HCT116 (cell line): ENCODE measurements at regions not wholly inside any gene's neighbourhood (a gene's known extent, or its start where the extent isn't known, plus 50 kb on each side); places are given as distances from the start of the nearest gene placed in this dataset.

Experiments
- ATAC-seq: fragments of 200-7000 bp; cut with Tn5 transposase; 2 replicates; pipeline ENCODE4 v1.9.1; 2020; ENCODE audit warnings: mild to moderate bottlenecking, moderate library complexity
- BruUV-seq: library from RNA; stranded (reverse); fragments of 400-500 nt; replicated peaks from 2 replicates; lab custom pipeline; 2021; lab: Mats Ljungman, UMichigan
- CTCF ChIA-PET: fragments of 300-600 bp; sonication (Branson Sonifier 250); formaldehyde crosslinking; loops from one replicate; lab custom pipeline; 2021; ENCODE audit warnings: antibody characterized with exemption; lab: Charles Lee
- POLR2A ChIA-PET: fragments of 300-600, 350-600 bp; sonication (Branson Sonifier 250); formaldehyde crosslinking; loops from one replicate; lab custom pipeline; 2021; ENCODE audit warnings: antibody characterized with exemption; lab: Charles Lee
- RAD21 ChIA-PET, 2 experiments: fragments of 300-600 bp; sonication (Branson Sonifier 250); formaldehyde crosslinking; loops; one replicate each; lab custom pipeline; 2023; ENCODE audit warnings: low total read pairs in 2 of 2; ENCODE audit not compliant: uncharacterized antibody in 2 of 2, unreplicated experiment in 2 of 2, low non-redundant PET in 1 of 2; lab: Charles Lee
- DNase-seq: peaks from one replicate; pipeline ENCODE4 v3.0.0-alpha.2; 2010; ENCODE audit warnings: low read depth, low spot score
- H2AFZ ChIP-seq: fragments of 200-600 bp; shearing (Covaris generic), sonication (generic); 2 replicates; pipeline ENCODE4 v1.6.1; 2017; ENCODE audit warnings: low read depth, mixed run types, mixed read lengths, antibody characterized with exemption, low read length; ENCODE audit not compliant: poor library complexity, severe bottlenecking
- H3K27ac ChIP-seq: 2 replicates; pipeline ENCODE4 v1.5.1; 2012; ENCODE audit warnings: low read depth, low read length
- H3K27me3 ChIP-seq: fragments of 200-600 bp; sonication (generic); 2 replicates; pipeline ENCODE4 v1.6.1; 2016; ENCODE audit warnings: mixed run types, low read length, mixed read lengths; ENCODE audit not compliant: insufficient read depth
- H3K36me3 ChIP-seq, 2 experiments: fragments of 200-500 bp in 1 of 2; fragments of 200-600 bp in 1 of 2; sonication (Bioruptor generic) in 1 of 2; sonication (generic) in 1 of 2; 2 replicates each; pipeline versions ENCODE4 v1.5.1 to v1.6.1; 2014 to 2016; ENCODE audit warnings: low read length in 2 of 2, inconsistent platforms in 1 of 2, mixed read lengths in 1 of 2, mixed run types in 1 of 2; ENCODE audit not compliant: insufficient read depth in 2 of 2, control insufficient read depth in 1 of 2
- H3K4me1 ChIP-seq, 2 experiments: fragments of 200-600 bp in 1 of 2; sonication (generic) in 1 of 2; 2 replicates each; pipeline versions ENCODE4 v1.5.1 to v1.6.1; 2012 to 2017; ENCODE audit warnings: low read length in 2 of 2, inconsistent platforms in 1 of 2, mild to moderate bottlenecking in 1 of 2, mixed read lengths in 1 of 2, mixed run types in 1 of 2, moderate library complexity in 1 of 2; ENCODE audit not compliant: insufficient read depth in 2 of 2, control insufficient read depth in 1 of 2
- H3K4me2 ChIP-seq: fragments of 200-600 bp; sonication (generic); 2 replicates; pipeline ENCODE4 v1.6.1; 2017; ENCODE audit warnings: mixed run types, low read length, mixed read lengths
- H3K4me3 ChIP-seq, 2 experiments: fragments of 200-600 bp in 1 of 2; sonication (generic) in 1 of 2; replicated peaks in 1 of 2; 2 replicates each; pipeline ENCODE4 v1.5.1; 2011 to 2016; ENCODE audit warnings: low read length in 2 of 2, control low read depth in 1 of 2, low read depth in 1 of 2, mild to moderate bottlenecking in 1 of 2, mixed read lengths in 1 of 2, mixed run types in 1 of 2
- H3K79me2 ChIP-seq: fragments of 200-600 bp; sonication (generic); 2 replicates; pipeline ENCODE4 v1.6.1; 2017; ENCODE audit warnings: mild to moderate bottlenecking, mixed run types, low read length, moderate library complexity, mixed read lengths; ENCODE audit not compliant: insufficient read depth
- H3K9ac ChIP-seq: fragments of 200-600 bp; sonication (generic); 2 replicates; pipeline ENCODE4 v1.6.1; 2016; ENCODE audit warnings: low read length, mixed read lengths
- H3K9me2 ChIP-seq: fragments of 200-600 bp; sonication (generic), shearing (Covaris generic); 2 replicates; pipeline ENCODE4 v1.6.1; 2017; ENCODE audit warnings: mixed run types, mild to moderate bottlenecking, moderate library complexity; ENCODE audit not compliant: insufficient read depth
- H3K9me3 ChIP-seq, 2 experiments: fragments of 200-500 bp in 1 of 2; fragments of 200-600 bp in 1 of 2; sonication (Bioruptor generic) in 1 of 2; sonication (generic) in 1 of 2; 2 replicates each; pipeline ENCODE4 v1.6.1; 2014 to 2017; ENCODE audit warnings: low read length in 2 of 2, mixed read lengths in 2 of 2, inconsistent platforms in 1 of 2, low read depth in 1 of 2, mild to moderate bottlenecking in 1 of 2, mixed run types in 1 of 2, moderate library complexity in 1 of 2; ENCODE audit not compliant: control insufficient read depth in 1 of 2, insufficient read depth in 1 of 2
- H4K20me1 ChIP-seq: fragments of 200-600 bp; sonication (generic), shearing (Covaris generic); 2 replicates; pipeline ENCODE4 v1.6.1; 2017; ENCODE audit warnings: mixed run types, mild to moderate bottlenecking, moderate library complexity; ENCODE audit not compliant: insufficient read depth
- CTCF ChIP-seq, 3 experiments: fragments of 200-600 bp in 1 of 3; sonication (generic) in 1 of 3; IDR thresholded peaks in 2 of 3; conservative IDR thresholded peaks in 1 of 3; 2 replicates each; pipeline ENCODE4 v1.5.1; 2012 to 2017; ENCODE audit warnings: low read depth in 2 of 3, low read length in 2 of 3, antibody characterized with exemption in 1 of 3, borderline replicate concordance in 1 of 3, control low read depth in 1 of 3, mild to moderate bottlenecking in 1 of 3, mixed read lengths in 1 of 3, mixed run types in 1 of 3, moderate library complexity in 1 of 3; ENCODE audit not compliant: insufficient read depth in 1 of 3
- EGR1 ChIP-seq: IDR thresholded peaks from 2 replicates; pipeline ENCODE4 v1.6.1; 2012; ENCODE audit warnings: low read depth
- ELF1 ChIP-seq: IDR thresholded peaks from 2 replicates; pipeline ENCODE4 v1.6.1; 2012; ENCODE audit warnings: low read depth, borderline replicate concordance
- EZH2 ChIP-seq: fragments of 200-600 bp; sonication (generic); IDR thresholded peaks from 2 replicates; pipeline ENCODE4 v1.6.1; 2017; ENCODE audit warnings: antibody characterized with exemption, mixed run types
- EZH2phosphoT487 ChIP-seq: fragments of 200-600 bp; IDR thresholded peaks from 2 replicates; pipeline ENCODE4 v1.6.1; 2018; ENCODE audit warnings: antibody characterized with exemption, borderline replicate concordance
- JUND ChIP-seq: IDR thresholded peaks from 2 replicates; pipeline ENCODE4 v1.6.1; 2012
- RAD21 ChIP-seq: IDR thresholded peaks from 2 replicates; pipeline ENCODE4 v1.6.1; 2012; ENCODE audit warnings: low read depth, mild to moderate bottlenecking
- SIN3A ChIP-seq: IDR thresholded peaks from 2 replicates; pipeline ENCODE4 v1.6.1; 2012; ENCODE audit warnings: low read depth
- SRF ChIP-seq: IDR thresholded peaks from 2 replicates; pipeline ENCODE4 v1.6.1; 2012; ENCODE audit warnings: low read depth
- TCF7L2 ChIP-seq: IDR thresholded peaks from 2 replicates; pipeline ENCODE4 v1.7.0; 2011; ENCODE audit warnings: borderline replicate concordance, inconsistent platforms; ENCODE audit not compliant: insufficient read depth, insufficient read length; ENCODE audit errors: extremely low read depth
- intact Hi-C: fragments of 100-400 bp; cut with micrococcal nuclease; formaldehyde crosslinking; loops from 2 replicates; pipeline ENCODE4 v1.10.0; 2022

GRCh38 chr18:77755187-77755586 lies 505.5 kb downstream of the GALR1 start:
- BruUV-seq, result no TSS peak
- no peak for ATAC-seq
- CTCF ChIA-PET, result no interaction called here

More at GRCh38 chr18:77755187-77755586, 505.5 kb downstream of the GALR1 start:
- intact Hi-C loops, result no loop called here
- no peaks in the 10 kb centered on the region for H4K20me1 ChIP-seq
- no peaks in the 10 kb centered on the region for H3K79me2 ChIP-seq
- no peak overlapping the region for H3K9ac ChIP-seq
- no peak overlapping the region for H3K4me2 ChIP-seq
- H3K27ac ChIP-seq, result no peak overlapping the region
- no peaks in the 10 kb centered on the region for H3K9me2 ChIP-seq
- ChIA-PET RAD21 (no interaction called here), POLR2A (no interaction called here)
- no peak for DNase-seq
- H2AFZ ChIP-seq, result no peak overlapping the region
- H3K9me3 ChIP-seq, result peaks cover 24 to 26% of the 10 kb centered on the region in 2 experiments; a peak in 2 of 4 replicates
- no peak overlapping the region for H3K4me3 ChIP-seq
- H3K4me1 ChIP-seq, result no peaks in the 10 kb centered on the region
- no peaks in the 10 kb centered on the region for H3K36me3 ChIP-seq
- no peaks in the 10 kb centered on the region for H3K27me3 ChIP-seq
- no peak for TF ChIP-seq SIN3A
- TF ChIP-seq RAD21, result no peak
- TF ChIP-seq SRF, result no peak
- no peak for TF ChIP-seq ELF1
- no peak for TF ChIP-seq EZH2phosphoT487
- TF ChIP-seq TCF7L2, result no peak
- TF ChIP-seq JUND, result no peak
- TF ChIP-seq CTCF (IDR thresholded peaks at IDR 0.05 in 2 of 3, conservative IDR thresholded peaks at IDR 0.05 in 1 of 3; ENCODE audit: borderline replicate concordance in 1 of 3, insufficient read depth in 1 of 3, low read depth in 2 of 3, low read length in 2 of 3), result no peak
- TF ChIP-seq EZH2, result no peak
- no peak for TF ChIP-seq EGR1
